Osteoblast (primary cell): ENCODE measurements at regions not wholly inside any gene's neighbourhood (a gene's known extent, or its start where the extent isn't known, plus 50 kb on each side); places are given as distances from the start of the nearest gene placed in this dataset.
A peak's percentile ranks its signal among the peaks of the same experiment; 100 is the strongest.

ENCODE experiments used
- DNase-seq: peaks from one replicate; pipeline ENCODE4 v3.0.0; 2011; ENCODE audit warnings: low spot score, mixed read lengths; ENCODE audit not compliant: insufficient read length; ENCODE audit errors: missing footprints
- H2AFZ ChIP-seq: 2 replicates; pipeline ENCODE4 v1.6.0; 2011; ENCODE audit warnings: mild to moderate bottlenecking, low read length
- H3K27ac ChIP-seq: 2 replicates; pipeline ENCODE4 v1.5.1; 2011; ENCODE audit warnings: mild to moderate bottlenecking, low read depth, low read length, moderate library complexity
- H3K27me3 ChIP-seq: 2 replicates; pipeline ENCODE4 v1.6.0; 2012; ENCODE audit warnings: mild to moderate bottlenecking, control low read depth, inconsistent platforms, low read length, moderate library complexity; ENCODE audit not compliant: insufficient read depth
- H3K36me3 ChIP-seq: 2 replicates; pipeline ENCODE4 v1.5.1; 2011; ENCODE audit warnings: mild to moderate bottlenecking, low read length, control low read depth, moderate library complexity; ENCODE audit not compliant: insufficient read depth
- H3K4me1 ChIP-seq: 2 replicates; pipeline ENCODE4 v1.5.1; 2011; ENCODE audit warnings: mild to moderate bottlenecking, low read length, control low read depth, moderate library complexity; ENCODE audit not compliant: insufficient read depth
- H3K4me2 ChIP-seq: 2 replicates; pipeline ENCODE4 v1.6.0; 2011; ENCODE audit warnings: mild to moderate bottlenecking, low read length; ENCODE audit not compliant: insufficient read depth
- H3K4me3 ChIP-seq: fragments of 200-600 bp; sonication (generic); 3 replicates; pipeline ENCODE4 v1.5.1; 2012; ENCODE audit warnings: mild to moderate bottlenecking, low read length, inconsistent platforms; ENCODE audit not compliant: insufficient read depth
- H3K79me2 ChIP-seq: 2 replicates; pipeline ENCODE4 v1.6.0; 2012; ENCODE audit warnings: mild to moderate bottlenecking, low read length, control low read depth, inconsistent platforms; ENCODE audit not compliant: insufficient read depth
- H3K9me3 ChIP-seq: 2 replicates; pipeline ENCODE4 v1.5.1; 2011; ENCODE audit warnings: low read depth, low read length, control low read depth
- H4K20me1 ChIP-seq: 2 replicates; pipeline ENCODE4 v1.6.0; 2012; ENCODE audit warnings: mild to moderate bottlenecking, low read length, control low read depth; ENCODE audit not compliant: insufficient read depth
- TF ChIP-seq, protein P1 (sequence below): IDR thresholded peaks from 2 replicates; pipeline ENCODE4 v1.5.1; 2011; ENCODE audit warnings: mild to moderate bottlenecking, low read depth, low read length, moderate library complexity; ENCODE audit errors: extremely low read depth

DNA sequence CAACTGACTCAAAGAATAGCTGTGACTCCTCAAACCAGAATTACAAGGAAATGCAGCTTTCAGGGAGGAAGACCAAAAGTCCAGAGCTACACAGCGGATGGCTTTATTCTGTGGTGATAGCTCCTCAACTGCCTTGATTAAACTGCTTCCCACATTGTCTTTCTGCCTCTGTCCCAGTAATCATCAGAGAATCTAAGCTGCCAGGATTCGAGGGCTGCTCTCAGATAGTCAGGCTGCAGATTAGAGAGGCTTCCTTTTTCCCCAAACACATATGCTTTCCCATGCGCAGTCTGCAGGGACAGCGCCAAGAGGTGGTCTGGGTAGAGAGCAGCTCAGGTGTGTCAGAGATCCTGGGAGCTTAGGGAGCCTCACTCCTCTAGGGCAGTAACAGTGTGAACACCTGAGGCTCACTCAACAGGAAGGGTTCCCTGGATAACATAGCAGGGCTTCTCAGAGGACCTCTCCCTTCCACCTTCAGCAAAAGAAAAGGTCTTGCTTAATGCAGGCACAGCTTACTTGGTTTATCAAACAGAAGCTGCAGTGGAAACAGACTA is 439.9 kb upstream of the TLE4 start:
- H3K9me3 ChIP-seq = no peaks in the 10 kb centered on the region
- H3K27me3 ChIP-seq = no peaks in the 10 kb centered on the region
- H3K36me3 ChIP-seq = no peaks in the 10 kb centered on the region
- H3K4me1 ChIP-seq = peaks cover 7% of the 10 kb centered on the region
- H3K4me3 ChIP-seq = no peak overlapping the region
- H2AFZ ChIP-seq = no peak overlapping the region
- no peaks in the 10 kb centered on the region for H3K79me2 ChIP-seq
- H4K20me1 ChIP-seq = no peaks in the 10 kb centered on the region
- TF ChIP-seq, protein P1, sequence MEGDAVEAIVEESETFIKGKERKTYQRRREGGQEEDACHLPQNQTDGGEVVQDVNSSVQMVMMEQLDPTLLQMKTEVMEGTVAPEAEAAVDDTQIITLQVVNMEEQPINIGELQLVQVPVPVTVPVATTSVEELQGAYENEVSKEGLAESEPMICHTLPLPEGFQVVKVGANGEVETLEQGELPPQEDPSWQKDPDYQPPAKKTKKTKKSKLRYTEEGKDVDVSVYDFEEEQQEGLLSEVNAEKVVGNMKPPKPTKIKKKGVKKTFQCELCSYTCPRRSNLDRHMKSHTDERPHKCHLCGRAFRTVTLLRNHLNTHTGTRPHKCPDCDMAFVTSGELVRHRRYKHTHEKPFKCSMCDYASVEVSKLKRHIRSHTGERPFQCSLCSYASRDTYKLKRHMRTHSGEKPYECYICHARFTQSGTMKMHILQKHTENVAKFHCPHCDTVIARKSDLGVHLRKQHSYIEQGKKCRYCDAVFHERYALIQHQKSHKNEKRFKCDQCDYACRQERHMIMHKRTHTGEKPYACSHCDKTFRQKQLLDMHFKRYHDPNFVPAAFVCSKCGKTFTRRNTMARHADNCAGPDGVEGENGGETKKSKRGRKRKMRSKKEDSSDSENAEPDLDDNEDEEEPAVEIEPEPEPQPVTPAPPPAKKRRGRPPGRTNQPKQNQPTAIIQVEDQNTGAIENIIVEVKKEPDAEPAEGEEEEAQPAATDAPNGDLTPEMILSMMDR = no peak
- no peak for DNase-seq
- H3K27ac ChIP-seq = no peak overlapping the region
- no peak overlapping the region for H3K4me2 ChIP-seq

DNA sequence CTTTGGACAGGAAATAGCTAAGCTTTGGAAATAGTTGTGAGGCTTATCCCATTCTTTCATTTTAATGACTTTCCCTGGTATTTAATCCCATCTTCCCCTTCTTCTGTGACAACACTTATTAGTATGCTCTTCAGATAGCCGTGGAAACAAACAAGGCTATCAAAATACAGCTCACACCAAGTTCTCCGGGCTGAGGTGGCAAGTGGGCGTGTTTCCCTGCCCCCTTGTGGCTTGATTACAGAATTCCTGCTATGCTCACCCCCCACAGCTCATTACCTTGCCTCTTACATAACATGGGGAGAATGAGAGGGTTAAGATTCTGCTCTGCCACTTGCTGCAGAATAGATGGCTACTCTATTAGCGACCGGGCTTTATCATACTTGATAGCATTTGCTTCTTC is 437.1 kb upstream of the TLE4 start:
- TF ChIP-seq, protein P1 = peak; percentile 28
- no peaks in the 10 kb centered on the region for H4K20me1 ChIP-seq
- no peaks in the 10 kb centered on the region for H3K79me2 ChIP-seq
- peaks cover 7% of the 10 kb centered on the region for H3K4me1 ChIP-seq
- no peak overlapping the region for H3K27ac ChIP-seq
- H3K9me3 ChIP-seq = no peaks in the 10 kb centered on the region
- no peak overlapping the region for H3K4me3 ChIP-seq
- no peaks in the 10 kb centered on the region for H3K36me3 ChIP-seq
- H2AFZ ChIP-seq = peak overlapping the region; percentile 45
- no peak for DNase-seq
- H3K27me3 ChIP-seq = no peaks in the 10 kb centered on the region
- peak overlapping the region; percentile 40 for H3K4me2 ChIP-seq

DNA sequence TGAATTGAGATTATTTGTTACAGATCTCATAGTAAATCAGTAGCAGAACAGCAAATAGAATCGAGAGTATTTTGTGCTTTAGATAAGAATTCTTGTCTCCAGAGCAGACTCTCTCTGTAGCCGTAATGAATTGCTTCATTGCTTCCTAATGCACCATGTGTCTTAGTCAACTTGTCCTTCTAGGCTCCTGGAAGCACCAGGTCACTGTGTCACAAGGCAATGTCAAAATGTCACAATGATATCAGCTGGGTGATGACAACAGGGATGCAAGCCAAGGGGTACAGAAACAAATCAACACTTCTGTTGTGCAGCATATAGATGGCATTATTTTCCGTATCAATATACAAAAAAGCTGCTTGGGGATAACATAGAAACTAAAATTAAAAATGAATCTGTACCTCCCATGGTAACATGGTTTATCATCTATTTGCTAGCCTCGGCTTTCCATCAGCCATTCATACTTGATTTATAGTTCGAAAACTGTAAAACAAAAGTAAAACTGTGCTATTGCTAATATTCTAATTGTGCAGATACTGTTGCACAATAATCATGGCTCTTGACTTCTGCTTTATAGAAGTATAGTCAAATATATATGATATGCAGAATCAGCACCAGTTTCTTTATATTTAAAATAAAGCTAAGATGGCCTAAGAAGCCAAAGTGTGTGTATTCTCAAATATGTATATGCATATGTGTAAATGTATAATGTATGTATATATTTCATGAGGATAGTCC is 435.9 kb upstream of the TLE4 start:
- DNase-seq = no peak
- Histone ChIP-seq H3K36me3 (no peaks in the 10 kb centered on the region), H3K27me3 (no peaks in the 10 kb centered on the region), H3K4me2 (no peak overlapping the region), H3K27ac (no peak overlapping the region), H3K79me2 (no peaks in the 10 kb centered on the region), H3K9me3 (no peaks in the 10 kb centered on the region), H3K4me1 (peaks cover 7% of the 10 kb centered on the region), H4K20me1 (no peaks in the 10 kb centered on the region), H3K4me3 (no peak overlapping the region), H2AFZ (no peak overlapping the region)
- TF ChIP-seq, protein P1 = no peak

DNA sequence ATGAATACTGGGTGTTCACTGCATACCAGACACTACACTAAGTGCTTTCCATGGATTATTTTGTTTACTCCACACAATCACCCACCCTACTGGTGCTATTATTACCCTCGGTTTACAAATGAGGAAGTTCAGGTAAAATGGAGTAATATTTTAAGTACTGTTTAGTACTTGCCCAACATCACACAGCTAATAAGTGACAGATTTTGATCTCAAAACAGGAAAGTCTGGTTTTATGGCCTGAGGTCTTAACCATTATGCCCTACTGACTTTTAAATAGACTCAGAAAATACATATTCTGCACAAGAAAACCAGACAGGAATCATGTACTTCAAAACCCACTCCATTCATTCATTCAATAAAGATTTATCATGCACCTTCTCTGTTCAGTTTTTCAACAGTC is 431.0 kb upstream of the TLE4 start:
- no peaks in the 10 kb centered on the region for H3K9me3 ChIP-seq
- H3K4me2 ChIP-seq = no peak overlapping the region
- no peak overlapping the region for H3K27ac ChIP-seq
- no peaks in the 10 kb centered on the region for H3K4me1 ChIP-seq
- no peak overlapping the region for H2AFZ ChIP-seq
- H3K4me3 ChIP-seq = no peak overlapping the region
- no peaks in the 10 kb centered on the region for H3K79me2 ChIP-seq
- H3K36me3 ChIP-seq = no peaks in the 10 kb centered on the region
- no peaks in the 10 kb centered on the region for H4K20me1 ChIP-seq
- DNase-seq = no peak
- H3K27me3 ChIP-seq = no peaks in the 10 kb centered on the region
- TF ChIP-seq, protein P1 = no peak
